SK-N-SH (cell line): ENCODE measurements at regions not wholly inside any gene's neighbourhood (a gene's known extent, or its start where the extent isn't known, plus 50 kb on each side); places are given as distances from the start of the nearest gene placed in this dataset.

Experiments used
- CTCF ChIA-PET: fragments of 300-600, 350-600 bp; formaldehyde crosslinking; extraction: SDS; loops from one replicate; lab custom pipeline; 2021; lab: Yijun Ruan, JAX
- POLR2A ChIA-PET: fragments of 350-600 bp; sonication (Branson Sonifier 250); formaldehyde crosslinking; extraction: SDS; loops from one replicate; lab custom pipeline; 2020; ENCODE audit warnings: antibody characterized with exemption, inconsistent platforms; lab: Yijun Ruan, JAX
- DNase-seq: peaks from one replicate; pipeline ENCODE4 v3.0.0; 2012
- H2AFZ ChIP-seq: fragments of 200-600 bp; sonication (generic); 2 replicates; pipeline ENCODE4 v1.8.1; 2016; ENCODE audit warnings: antibody characterized with exemption, mild to moderate bottlenecking, low read depth
- H3F3A ChIP-seq: fragments of 200-600 bp; sonication (generic); replicated peaks from 2 replicates; pipeline ENCODE3; 2016; ENCODE audit warnings: antibody characterized with exemption, mild to moderate bottlenecking; ENCODE audit not compliant: insufficient read depth
- H3K27ac ChIP-seq, 2 experiments: fragments of 200-500 bp in 1 of 2; fragments of 200-600 bp in 1 of 2; sonication (Bioruptor generic) in 1 of 2; sonication (generic), shearing (Covaris generic) in 1 of 2; 2 replicates each; pipeline versions ENCODE4 v1.5.1 to v1.6.1; 2014 to 2016; ENCODE audit warnings: low read depth in 2 of 2, inconsistent platforms in 1 of 2, low read length in 1 of 2, mild to moderate bottlenecking in 1 of 2, mixed read lengths in 1 of 2
- H3K27me3 ChIP-seq: fragments of 200-600 bp; sonication (generic), shearing (Covaris generic); 2 replicates; pipeline ENCODE4 v1.6.1; 2016; ENCODE audit warnings: mixed run types; ENCODE audit not compliant: insufficient read depth
- H3K36me3 ChIP-seq, 2 experiments: fragments of 200-500 bp in 1 of 2; fragments of 200-600 bp in 1 of 2; sonication (Bioruptor generic) in 1 of 2; sonication (generic) in 1 of 2; replicated peaks in 1 of 2; 2 replicates each; pipeline versions ENCODE3 to v1.5.1; 2014 to 2016; ENCODE audit warnings: low read length in 1 of 2, mild to moderate bottlenecking in 1 of 2; ENCODE audit not compliant: insufficient read depth in 2 of 2, control insufficient read depth in 1 of 2
- H3K4me1 ChIP-seq, 2 experiments: fragments of 200-500 bp in 1 of 2; fragments of 200-600 bp in 1 of 2; sonication (Bioruptor generic) in 1 of 2; sonication (generic), shearing (Covaris generic) in 1 of 2; 2 replicates each; pipeline versions ENCODE4 v1.5.1 to v1.6.1; 2014 to 2016; ENCODE audit warnings: low read depth in 1 of 2, low read length in 1 of 2, mixed run types in 1 of 2; ENCODE audit not compliant: insufficient read depth in 2 of 2, control insufficient read depth in 1 of 2
- H3K4me2 ChIP-seq: fragments of 200-600 bp; sonication (generic), shearing (Covaris generic); 2 replicates; pipeline ENCODE4 v1.6.1; 2017; ENCODE audit warnings: mixed run types
- H3K4me3 ChIP-seq, 2 experiments: fragments of 200-500 bp in 1 of 2; fragments of 200-600 bp in 1 of 2; sonication (Bioruptor generic) in 1 of 2; sonication (generic), shearing (Covaris generic) in 1 of 2; 2 replicates each; pipeline versions ENCODE4 v1.5.1 to v1.8.1; 2014 to 2016; ENCODE audit warnings: low read depth in 2 of 2, inconsistent platforms in 1 of 2, low read length in 1 of 2, mild to moderate bottlenecking in 1 of 2, mixed read lengths in 1 of 2, moderate library complexity in 1 of 2
- H3K79me2 ChIP-seq: fragments of 200-600 bp; sonication (generic); 2 replicates; pipeline ENCODE4 v1.8.1; 2017; ENCODE audit warnings: mild to moderate bottlenecking; ENCODE audit not compliant: insufficient read depth
- H3K9ac ChIP-seq: fragments of 200-600 bp; sonication (generic); 2 replicates; pipeline ENCODE4 v1.6.1; 2017; ENCODE audit warnings: mixed run types
- H3K9me2 ChIP-seq: fragments of 200-600 bp; sonication (generic); 2 replicates; pipeline ENCODE4 v1.6.1; 2017; ENCODE audit warnings: mixed run types
- H3K9me3 ChIP-seq: fragments of 200-600 bp; sonication (generic); 2 replicates; pipeline ENCODE4 v1.6.1; 2017; ENCODE audit warnings: mixed run types, mild to moderate bottlenecking, moderate library complexity
- H4K20me1 ChIP-seq: fragments of 200-600 bp; sonication (generic); 2 replicates; pipeline ENCODE4 v1.6.1; 2017; ENCODE audit warnings: mild to moderate bottlenecking, mixed run types; ENCODE audit not compliant: insufficient read depth
- EZH2phosphoT487 ChIP-seq: fragments of 200-600 bp; sonication (generic); IDR thresholded peaks from 2 replicates; pipeline ENCODE4 v1.6.1; 2017; ENCODE audit warnings: low read depth, mixed run types, mild to moderate bottlenecking, antibody characterized with exemption, moderate library complexity, borderline replicate concordance
- FOSL2 ChIP-seq: IDR thresholded peaks from 2 replicates; pipeline ENCODE4 v1.4.0; 2012; ENCODE audit warnings: low read depth, mild to moderate bottlenecking, moderate library complexity, borderline replicate concordance
- GATA2 ChIP-seq: sonication (generic); formaldehyde crosslinking; IDR thresholded peaks from 2 replicates; pipeline ENCODE4 v1.5.0; 2020; ENCODE audit warnings: mild to moderate bottlenecking, missing genetic modification reagents
- IRF3 ChIP-seq: fragments of 150-350 bp; IDR thresholded peaks from 2 replicates; pipeline ENCODE4 v1.6.1; 2016; ENCODE audit warnings: mild to moderate bottlenecking, low read depth, low read length
- MEF2A ChIP-seq: IDR thresholded peaks from 2 replicates; pipeline ENCODE4 v1.4.0; 2012; ENCODE audit warnings: low read depth, borderline replicate concordance
- MXI1 ChIP-seq: IDR thresholded peaks from 2 replicates; pipeline ENCODE4 v1.6.1; 2012; ENCODE audit warnings: mild to moderate bottlenecking, low read depth, low read length, improper control_type of control experiment
- NFIC ChIP-seq: IDR thresholded peaks from 2 replicates; pipeline ENCODE4 v1.4.0; 2012; ENCODE audit warnings: borderline replicate concordance
- NRF1 ChIP-seq: IDR thresholded peaks from 2 replicates; pipeline ENCODE4 v1.6.1; 2012; ENCODE audit warnings: low read depth, mild to moderate bottlenecking, low read length
- PBX3 ChIP-seq: IDR thresholded peaks from 2 replicates; pipeline ENCODE4; 2012
- POLR2AphosphoS5 ChIP-seq: IDR thresholded peaks from 2 replicates; pipeline ENCODE4 v1.6.1; 2012; ENCODE audit warnings: low read depth, low read length
- RFX5 ChIP-seq: IDR thresholded peaks from 2 replicates; pipeline ENCODE4 v1.6.1; 2012; ENCODE audit warnings: mild to moderate bottlenecking, improper control_type of control experiment, low read length
- SIN3A ChIP-seq: IDR thresholded peaks from 2 replicates; pipeline ENCODE4 v1.6.1; 2012; ENCODE audit warnings: low read depth, mild to moderate bottlenecking, low read length, moderate library complexity, borderline replicate concordance
- TCF12 ChIP-seq: IDR thresholded peaks from 2 replicates; pipeline ENCODE4 v1.4.0; 2012
- TEAD4 ChIP-seq: IDR thresholded peaks from 2 replicates; pipeline ENCODE4 v1.4.0; 2012; ENCODE audit warnings: mild to moderate bottlenecking, borderline replicate concordance; ENCODE audit not compliant: insufficient read depth
- USF1 ChIP-seq: IDR thresholded peaks from 2 replicates; pipeline ENCODE4 v1.4.0; 2012; ENCODE audit warnings: low read depth, borderline replicate concordance
- YY1 ChIP-seq: IDR thresholded peaks from 2 replicates; pipeline ENCODE4 v1.4.0; 2012; ENCODE audit warnings: low read depth, mild to moderate bottlenecking
- WGBS: methylation state at CpG from one replicate; pipeline ENCODE4 v1.1.6; 2017; ENCODE audit warnings: low lambda C conversion rate; 5-methylcytosine and 5-hydroxymethylcytosine counted together
- TF ChIP-seq, protein P1 (sequence below): fragments of 150-350 bp; IDR thresholded peaks from 2 replicates; pipeline ENCODE4 v1.6.1; 2017; ENCODE audit warnings: antibody characterized with exemption, low read length, low read depth, borderline replicate concordance
- TF ChIP-seq, protein P2 (sequence below): IDR thresholded peaks from 2 replicates; pipeline ENCODE4 v1.4.0; 2012; ENCODE audit warnings: low read depth
- TF ChIP-seq, protein P3 (sequence below): IDR thresholded peaks from 2 replicates; pipeline ENCODE4 v1.6.1; 2012; ENCODE audit warnings: mild to moderate bottlenecking, low read depth, low read length, moderate library complexity

- TF ChIP-seq NFIC = no peak
- no peak for TF ChIP-seq IRF3
- TF ChIP-seq, all 33 proteins: peak for 0
Measured at GRCh38 chr3:194007592-194008337, 128.2 kb upstream of the HES1 start (continued).

DNA sequence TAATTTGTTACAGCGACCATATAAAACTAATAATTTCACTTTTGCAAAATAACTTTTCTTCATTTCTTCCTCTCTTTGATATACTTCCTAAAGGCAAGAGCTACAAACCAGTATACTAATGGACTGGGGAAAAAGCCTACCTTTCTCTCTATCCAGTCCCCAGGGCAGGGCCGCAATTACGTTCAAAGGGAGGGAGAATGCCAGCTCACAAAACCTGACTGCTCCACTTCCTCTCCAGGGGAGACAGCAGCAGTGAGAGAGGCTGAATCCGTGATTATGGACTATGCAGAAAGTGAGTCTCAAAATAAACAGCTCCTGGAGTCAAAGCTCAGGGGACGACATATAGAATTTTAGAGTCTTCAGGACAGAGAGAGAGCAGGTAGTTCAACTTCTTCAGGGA is 126.9 kb upstream of the HES1 start:
- Histone ChIP-seq H4K20me1 (no peaks in the 10 kb centered on the region), H3K4me3 (no peak overlapping the region), H3K27me3 (peaks cover 37% of the 10 kb centered on the region; the same call in 1 of the 2 replicates), H3F3A (peaks cover 2% of the 10 kb centered on the region), H3K27ac (no peak overlapping the region), H3K4me2 (no peak overlapping the region), H3K9ac (no peak overlapping the region), H3K79me2 (no peaks in the 10 kb centered on the region), H3K9me2 (no peaks in the 10 kb centered on the region), H3K4me1 (peaks cover 4 to 10% of the 10 kb centered on the region in 2 experiments; a peak in 2 of 4 replicates), H3K36me3 (no peaks in the 10 kb centered on the region), H3K9me3 (no peaks in the 10 kb centered on the region), H2AFZ (no peak overlapping the region)
- no peak for DNase-seq
- ChIA-PET CTCF (interaction anchor here (1.3 kb wide), 1 partner anchor 324 kb away, joined by 3 read pairs; no protein-coding TSS in a partner anchor), POLR2A (no interaction called here)
- WGBS = 62% methylated on average over 5 of the region's 5 CpGs
- TF ChIP-seq EZH2phosphoT487 (no peak), SIN3A (no peak), TCF12 (no peak), MEF2A (no peak), USF1 (no peak), TEAD4 (no peak), IRF3 (no peak), GATA2 (CRISPR knock-in tag) (no peak), PBX3 (no peak), YY1 (no peak), RFX5 (no peak), POLR2AphosphoS5 (no peak), MXI1 (no peak), NRF1 (no peak), FOSL2 (no peak)
- TF ChIP-seq, protein P1, sequence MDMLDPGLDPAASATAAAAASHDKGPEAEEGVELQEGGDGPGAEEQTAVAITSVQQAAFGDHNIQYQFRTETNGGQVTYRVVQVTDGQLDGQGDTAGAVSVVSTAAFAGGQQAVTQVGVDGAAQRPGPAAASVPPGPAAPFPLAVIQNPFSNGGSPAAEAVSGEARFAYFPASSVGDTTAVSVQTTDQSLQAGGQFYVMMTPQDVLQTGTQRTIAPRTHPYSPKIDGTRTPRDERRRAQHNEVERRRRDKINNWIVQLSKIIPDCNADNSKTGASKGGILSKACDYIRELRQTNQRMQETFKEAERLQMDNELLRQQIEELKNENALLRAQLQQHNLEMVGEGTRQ = no peak
- TF ChIP-seq, protein P2, sequence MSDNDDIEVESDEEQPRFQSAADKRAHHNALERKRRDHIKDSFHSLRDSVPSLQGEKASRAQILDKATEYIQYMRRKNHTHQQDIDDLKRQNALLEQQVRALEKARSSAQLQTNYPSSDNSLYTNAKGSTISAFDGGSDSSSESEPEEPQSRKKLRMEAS = no peak
- TF ChIP-seq, protein P3, sequence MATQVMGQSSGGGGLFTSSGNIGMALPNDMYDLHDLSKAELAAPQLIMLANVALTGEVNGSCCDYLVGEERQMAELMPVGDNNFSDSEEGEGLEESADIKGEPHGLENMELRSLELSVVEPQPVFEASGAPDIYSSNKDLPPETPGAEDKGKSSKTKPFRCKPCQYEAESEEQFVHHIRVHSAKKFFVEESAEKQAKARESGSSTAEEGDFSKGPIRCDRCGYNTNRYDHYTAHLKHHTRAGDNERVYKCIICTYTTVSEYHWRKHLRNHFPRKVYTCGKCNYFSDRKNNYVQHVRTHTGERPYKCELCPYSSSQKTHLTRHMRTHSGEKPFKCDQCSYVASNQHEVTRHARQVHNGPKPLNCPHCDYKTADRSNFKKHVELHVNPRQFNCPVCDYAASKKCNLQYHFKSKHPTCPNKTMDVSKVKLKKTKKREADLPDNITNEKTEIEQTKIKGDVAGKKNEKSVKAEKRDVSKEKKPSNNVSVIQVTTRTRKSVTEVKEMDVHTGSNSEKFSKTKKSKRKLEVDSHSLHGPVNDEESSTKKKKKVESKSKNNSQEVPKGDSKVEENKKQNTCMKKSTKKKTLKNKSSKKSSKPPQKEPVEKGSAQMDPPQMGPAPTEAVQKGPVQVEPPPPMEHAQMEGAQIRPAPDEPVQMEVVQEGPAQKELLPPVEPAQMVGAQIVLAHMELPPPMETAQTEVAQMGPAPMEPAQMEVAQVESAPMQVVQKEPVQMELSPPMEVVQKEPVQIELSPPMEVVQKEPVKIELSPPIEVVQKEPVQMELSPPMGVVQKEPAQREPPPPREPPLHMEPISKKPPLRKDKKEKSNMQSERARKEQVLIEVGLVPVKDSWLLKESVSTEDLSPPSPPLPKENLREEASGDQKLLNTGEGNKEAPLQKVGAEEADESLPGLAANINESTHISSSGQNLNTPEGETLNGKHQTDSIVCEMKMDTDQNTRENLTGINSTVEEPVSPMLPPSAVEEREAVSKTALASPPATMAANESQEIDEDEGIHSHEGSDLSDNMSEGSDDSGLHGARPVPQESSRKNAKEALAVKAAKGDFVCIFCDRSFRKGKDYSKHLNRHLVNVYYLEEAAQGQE = no peak
